Colonic mucosa (tissue), 4 donors: ENCODE measurements at regions not wholly inside any gene's neighbourhood (a gene's known extent, or its start where the extent isn't known, plus 50 kb on each side); places are given as distances from the start of the nearest gene placed in this dataset.

Experiments used
- DNase-seq: peaks from one replicate; pipeline ENCODE4 v3.0.0-alpha.2; 2020
- H3K27ac ChIP-seq: fragments of 200-600 bp; one replicate; pipeline ENCODE4 v1.8.0; 2021
- H3K27me3 ChIP-seq: fragments of 200-600 bp; one replicate; pipeline ENCODE4 v1.8.0; 2021
- H3K36me3 ChIP-seq: fragments of 200-600 bp; one replicate; pipeline ENCODE4 v1.8.0; 2021
- H3K4me1 ChIP-seq: fragments of 200-600 bp; one replicate; pipeline ENCODE4 v1.8.0; 2021; ENCODE audit warnings: mild to moderate bottlenecking
- H3K4me3 ChIP-seq: fragments of 200-600 bp; one replicate; pipeline ENCODE4 v1.8.0; 2021
- H3K9ac ChIP-seq, 2 donors: one replicate each; pipeline ENCODE4 v1.7.0; 2013; ENCODE audit warnings: control low read depth in 2 of 2, low read depth in 2 of 2, low read length in 2 of 2
- H3K9me3 ChIP-seq: fragments of 200-600 bp; one replicate; pipeline ENCODE4 v1.8.0; 2021
- intact Hi-C: fragments of 100-400 bp; cut with DNase I; formaldehyde crosslinking; loops from one replicate; pipeline ENCODE4 v1.14.1; 2022
- TF ChIP-seq, protein P1 (sequence below): fragments of 200-600 bp; IDR thresholded peaks from one replicate; pipeline ENCODE4 v1.8.0; 2022; ENCODE audit warnings: antibody characterized with exemption, mild to moderate bottlenecking
- donor health status: healthy.
- donor health status: DM: no; HTN: no; CAD: no.
- donor health status: DM: no; HTN: no; CAD: no.

DNA sequence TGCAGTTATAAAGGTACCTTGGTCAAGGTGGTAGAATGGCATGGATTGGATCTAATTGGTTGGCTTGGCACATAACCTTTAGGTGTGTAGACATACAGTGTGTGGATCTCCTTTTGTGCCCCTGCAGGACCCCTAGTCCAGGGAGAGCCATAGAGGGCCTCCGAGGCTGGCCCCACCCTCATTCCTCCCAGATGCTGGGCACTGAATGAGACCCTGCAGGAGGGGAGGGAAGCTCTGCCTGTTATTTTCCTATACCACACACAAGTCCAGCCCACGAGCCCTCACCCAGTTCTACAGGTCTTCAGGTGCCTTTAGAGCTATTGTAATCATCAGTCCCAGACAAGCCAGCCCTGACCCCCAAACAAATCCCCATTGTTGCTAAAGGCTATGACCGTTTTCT is 58.9 kb downstream of the KCNF1 start:
- Histone ChIP-seq H3K4me3 (no peak overlapping the region), H3K36me3 (no peaks in the 10 kb centered on the region), H3K9ac (no peak overlapping the region), H3K4me1 (no peaks in the 10 kb centered on the region), H3K27me3 (no peaks in the 10 kb centered on the region), H3K9me3 (no peaks in the 10 kb centered on the region), H3K27ac (no peak overlapping the region)
- TF ChIP-seq, protein P1, sequence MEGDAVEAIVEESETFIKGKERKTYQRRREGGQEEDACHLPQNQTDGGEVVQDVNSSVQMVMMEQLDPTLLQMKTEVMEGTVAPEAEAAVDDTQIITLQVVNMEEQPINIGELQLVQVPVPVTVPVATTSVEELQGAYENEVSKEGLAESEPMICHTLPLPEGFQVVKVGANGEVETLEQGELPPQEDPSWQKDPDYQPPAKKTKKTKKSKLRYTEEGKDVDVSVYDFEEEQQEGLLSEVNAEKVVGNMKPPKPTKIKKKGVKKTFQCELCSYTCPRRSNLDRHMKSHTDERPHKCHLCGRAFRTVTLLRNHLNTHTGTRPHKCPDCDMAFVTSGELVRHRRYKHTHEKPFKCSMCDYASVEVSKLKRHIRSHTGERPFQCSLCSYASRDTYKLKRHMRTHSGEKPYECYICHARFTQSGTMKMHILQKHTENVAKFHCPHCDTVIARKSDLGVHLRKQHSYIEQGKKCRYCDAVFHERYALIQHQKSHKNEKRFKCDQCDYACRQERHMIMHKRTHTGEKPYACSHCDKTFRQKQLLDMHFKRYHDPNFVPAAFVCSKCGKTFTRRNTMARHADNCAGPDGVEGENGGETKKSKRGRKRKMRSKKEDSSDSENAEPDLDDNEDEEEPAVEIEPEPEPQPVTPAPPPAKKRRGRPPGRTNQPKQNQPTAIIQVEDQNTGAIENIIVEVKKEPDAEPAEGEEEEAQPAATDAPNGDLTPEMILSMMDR = no peak
- DNase-seq = no peak
- intact Hi-C loops = no loop called here

DNA sequence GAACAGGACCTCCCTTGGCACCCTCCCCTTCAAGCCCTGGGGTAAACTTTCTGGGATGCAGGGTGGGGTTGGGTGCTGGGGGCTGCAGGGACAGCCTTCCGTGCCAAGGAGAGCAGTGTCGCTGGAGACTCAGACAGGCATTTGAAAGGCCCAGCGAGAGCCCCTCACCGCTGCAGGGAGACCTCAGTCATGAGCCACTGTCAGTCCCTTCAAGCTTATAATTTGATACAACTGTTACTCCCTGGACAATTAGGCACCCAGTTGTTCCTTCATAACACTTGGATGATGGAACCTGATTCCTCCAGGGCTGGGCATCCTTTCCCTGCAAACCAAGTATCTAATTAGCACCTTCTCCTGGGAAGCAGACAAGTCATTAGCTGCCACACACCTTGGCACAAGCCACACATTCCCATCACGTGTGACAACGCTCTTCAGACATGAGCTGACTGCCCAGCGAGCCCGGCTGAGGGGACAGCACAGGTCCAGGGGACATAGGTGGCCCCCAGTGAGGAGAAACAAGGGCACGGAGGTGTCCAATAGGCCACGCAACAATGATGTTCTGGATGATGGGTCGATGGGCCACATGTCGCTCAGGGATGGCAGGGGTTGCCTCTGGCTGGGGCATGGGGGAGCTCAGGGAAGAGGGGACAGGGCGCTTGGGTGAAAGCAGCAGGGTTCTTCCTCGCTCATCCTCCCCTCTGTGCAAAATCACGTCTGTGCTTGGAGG is 59.6 kb downstream of the KCNF1 start:
- no peaks in the 10 kb centered on the region for H3K36me3 ChIP-seq
- no peaks in the 10 kb centered on the region for H3K4me1 ChIP-seq
- no peaks in the 10 kb centered on the region for H3K9me3 ChIP-seq
- no peaks in the 10 kb centered on the region for H3K27me3 ChIP-seq
- intact Hi-C loops = no loop called here
- DNase-seq = no peak
- H3K27ac ChIP-seq = no peak overlapping the region
- H3K4me3 ChIP-seq = no peak overlapping the region
- no peak overlapping the region for H3K9ac ChIP-seq
- TF ChIP-seq, protein P1 = no peak

DNA sequence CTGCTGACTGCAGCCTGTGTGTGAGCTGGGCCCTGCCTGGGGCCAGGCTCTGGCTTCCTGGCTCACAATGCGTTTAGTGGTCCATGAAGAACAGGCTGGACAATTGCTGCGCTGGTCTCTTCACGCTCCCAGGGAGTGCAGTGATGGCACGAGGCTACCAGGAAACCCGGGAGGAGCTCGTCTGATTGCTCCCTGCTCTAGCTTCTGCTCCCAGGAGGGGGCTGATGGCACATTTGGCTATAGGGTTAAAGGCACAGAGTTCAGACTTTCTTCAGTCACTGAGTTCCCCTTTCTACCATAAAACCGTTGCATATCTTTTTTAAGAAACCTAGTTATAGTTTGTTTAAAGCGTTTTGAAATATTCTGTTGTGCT is 60.1 kb downstream of the KCNF1 start:
- intact Hi-C loops = no loop called here
- no peak for DNase-seq
- H3K9me3 ChIP-seq = no peaks in the 10 kb centered on the region
- H3K9ac ChIP-seq = no peak overlapping the region
- TF ChIP-seq, protein P1 = no peak
- H3K36me3 ChIP-seq = no peaks in the 10 kb centered on the region
- no peaks in the 10 kb centered on the region for H3K4me1 ChIP-seq
- no peak overlapping the region for H3K27ac ChIP-seq
- no peaks in the 10 kb centered on the region for H3K27me3 ChIP-seq
- no peak overlapping the region for H3K4me3 ChIP-seq

DNA sequence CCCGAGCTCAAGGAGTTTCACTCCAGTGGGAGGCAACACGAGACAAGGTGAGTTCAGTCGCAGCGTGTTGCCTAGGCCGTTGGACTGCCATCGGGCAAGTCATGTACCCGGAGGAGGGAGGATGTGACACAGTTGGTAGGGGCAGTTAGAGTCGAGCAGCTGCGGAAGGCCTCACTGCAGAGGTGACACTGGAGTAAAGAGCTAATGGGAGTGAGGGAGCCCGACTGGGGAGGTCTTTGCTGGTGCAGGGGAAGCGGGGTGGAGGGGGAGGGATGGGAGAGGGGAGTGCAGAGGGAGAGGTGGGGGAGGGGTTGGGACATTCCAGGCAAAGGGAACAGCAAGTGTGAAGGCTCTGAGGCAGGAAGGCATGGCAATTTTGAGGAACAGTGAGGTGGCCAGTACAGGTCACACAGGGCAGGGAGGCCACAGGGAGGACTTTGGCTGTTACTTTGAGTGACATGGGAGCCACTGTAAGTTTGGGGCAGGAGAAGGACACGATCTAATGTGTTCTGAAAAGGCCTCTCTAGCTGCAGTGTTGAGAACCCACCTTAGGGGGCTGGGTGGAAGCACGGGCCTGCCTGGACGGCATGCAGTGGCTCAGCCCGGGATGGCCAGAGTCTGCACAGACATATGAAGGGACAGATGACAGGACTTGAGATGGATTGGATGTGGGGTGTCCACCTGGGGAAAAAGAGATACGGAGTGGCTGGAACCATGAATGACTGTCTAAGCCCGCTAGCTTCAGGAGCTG is 61.1 kb downstream of the KCNF1 start:
- no peaks in the 10 kb centered on the region for H3K9me3 ChIP-seq
- DNase-seq = no peak
- TF ChIP-seq, protein P1 = no peak
- H3K27ac ChIP-seq = no peak overlapping the region
- no peak overlapping the region for H3K4me3 ChIP-seq
- H3K4me1 ChIP-seq = no peaks in the 10 kb centered on the region
- no peak overlapping the region for H3K9ac ChIP-seq
- H3K36me3 ChIP-seq = no peaks in the 10 kb centered on the region
- H3K27me3 ChIP-seq = no peaks in the 10 kb centered on the region
- intact Hi-C loops = no loop called here

DNA sequence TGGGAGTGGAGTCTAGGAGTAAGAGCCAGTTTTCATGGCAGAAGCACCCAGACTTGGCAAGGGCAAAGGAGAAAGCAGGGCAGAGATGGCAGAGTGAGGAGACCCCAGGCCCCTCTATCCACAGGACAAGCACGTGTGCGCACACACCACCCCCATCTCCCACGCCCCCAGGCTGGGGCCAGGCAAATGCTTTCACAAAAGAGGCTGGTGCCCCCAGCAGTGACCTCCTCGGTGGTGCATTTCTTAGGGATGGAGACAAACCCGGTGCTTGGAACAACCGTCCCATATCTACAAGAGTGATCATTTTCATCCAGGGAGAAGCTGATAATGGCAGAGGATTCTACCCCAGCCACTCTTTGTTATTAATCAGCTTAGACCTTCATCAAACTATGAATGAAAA is 62.0 kb downstream of the KCNF1 start:
- no peaks in the 10 kb centered on the region for H3K36me3 ChIP-seq
- no peaks in the 10 kb centered on the region for H3K27me3 ChIP-seq
- H3K4me1 ChIP-seq = no peaks in the 10 kb centered on the region
- no peaks in the 10 kb centered on the region for H3K9me3 ChIP-seq
- H3K27ac ChIP-seq = no peak overlapping the region
- no peak overlapping the region for H3K9ac ChIP-seq
- no peak for DNase-seq
- intact Hi-C loops = no loop called here
- TF ChIP-seq, protein P1 = no peak
- no peak overlapping the region for H3K4me3 ChIP-seq
